HepG2 (cell line): ENCODE measurements at regions not wholly inside any gene's neighbourhood (a gene's known extent, or its start where the extent isn't known, plus 50 kb on each side); places are given as distances from the start of the nearest gene placed in this dataset.

ENCODE experiments used
- CEBPG ChIP-seq: IDR thresholded peaks from 2 replicates; pipeline ENCODE4 v1.6.1; 2016
- ELF1 ChIP-seq: sonication (generic); formaldehyde crosslinking; IDR thresholded peaks from 2 replicates; pipeline ENCODE4 v1.4.0; 2020; ENCODE audit warnings: missing genetic modification reagents
- FOXA1 ChIP-seq, 2 experiments: fragments of 450-650 bp in 1 of 2; sonication (generic) in 1 of 2; formaldehyde crosslinking in 1 of 2; IDR thresholded peaks; 2 replicates each; pipeline versions ENCODE4 v1.4.0 to v1.6.1; 2016 to 2020; ENCODE audit warnings: missing genetic modification reagents in 1 of 2
- GATA4 ChIP-seq: sonication (generic); IDR thresholded peaks from 2 replicates; pipeline ENCODE4 v1.6.1; 2016; ENCODE audit warnings: antibody characterized with exemption, low read depth, borderline replicate concordance
- KLF15 ChIP-seq: sonication (generic); formaldehyde crosslinking; IDR thresholded peaks from 2 replicates; pipeline ENCODE4 v1.8.1; 2023; ENCODE audit warnings: borderline replicate concordance, mild to moderate bottlenecking, inconsistent platforms, missing genetic modification reagents, mixed read lengths
- MAX ChIP-seq: IDR thresholded peaks from 2 replicates; pipeline ENCODE4 v1.6.1; 2012; ENCODE audit warnings: inconsistent platforms
- MEIS2 ChIP-seq: sonication (generic); formaldehyde crosslinking; IDR thresholded peaks from 2 replicates; pipeline ENCODE4 v1.9.0; 2021; ENCODE audit warnings: mild to moderate bottlenecking, missing genetic modification reagents
- MZF1 ChIP-seq: sonication (generic); formaldehyde crosslinking; IDR thresholded peaks from 2 replicates; pipeline ENCODE4 v1.8.1; 2023; ENCODE audit warnings: mild to moderate bottlenecking, missing genetic modification reagents, borderline replicate concordance
- NR2C2 ChIP-seq: sonication (generic); formaldehyde crosslinking; IDR thresholded peaks from 2 replicates; pipeline ENCODE4 v1.4.0; 2020; ENCODE audit warnings: missing genetic modification reagents, mild to moderate bottlenecking, moderate library complexity, borderline replicate concordance
- RARA ChIP-seq: IDR thresholded peaks from 2 replicates; pipeline ENCODE4 v1.6.1; 2016; ENCODE audit warnings: missing genetic modification reagents, missing compliant biosample characterization
- REST ChIP-seq, 2 experiments: IDR thresholded peaks; 2 replicates each; pipeline ENCODE4 v1.6.1; 2011 to 2012; ENCODE audit warnings: low read length in 2 of 2, borderline replicate concordance in 1 of 2, low read depth in 1 of 2, mild to moderate bottlenecking in 1 of 2, moderate library complexity in 1 of 2
- RORA ChIP-seq: sonication (generic); formaldehyde crosslinking; IDR thresholded peaks from 2 replicates; pipeline ENCODE4 v1.5.0; 2020; ENCODE audit warnings: mild to moderate bottlenecking, missing genetic modification reagents, moderate library complexity
- SNAI1 ChIP-seq: sonication (generic); formaldehyde crosslinking; IDR thresholded peaks from 2 replicates; pipeline ENCODE4 v1.5.0; 2020; ENCODE audit warnings: mild to moderate bottlenecking, missing genetic modification reagents, borderline replicate concordance
- SNAPC5 ChIP-seq: sonication (generic); formaldehyde crosslinking; IDR thresholded peaks from 2 replicates; pipeline ENCODE4 v1.8.1; 2023; ENCODE audit warnings: mild to moderate bottlenecking, missing genetic modification reagents, borderline replicate concordance
- SP1 ChIP-seq, 2 experiments: fragments of 450-650 bp in 1 of 2; sonication (generic) in 1 of 2; formaldehyde crosslinking in 1 of 2; IDR thresholded peaks; 2 replicates each; pipeline versions ENCODE4 v1.4.0 to v1.6.1; 2016 to 2020; ENCODE audit warnings: missing genetic modification reagents in 1 of 2
- STAG1 ChIP-seq: sonication (generic); formaldehyde crosslinking; IDR thresholded peaks from 2 replicates; pipeline ENCODE4 v1.4.0; 2020; ENCODE audit warnings: missing genetic modification reagents
- TBP ChIP-seq: sonication (generic); formaldehyde crosslinking; IDR thresholded peaks from 2 replicates; pipeline ENCODE4 v1.5.0; 2020; ENCODE audit warnings: missing genetic modification reagents
- THAP11 ChIP-seq: IDR thresholded peaks from 2 replicates; pipeline ENCODE4 v1.6.1; 2016; ENCODE audit warnings: missing biosample characterization, missing genetic modification reagents
- XBP1 ChIP-seq: sonication (generic); formaldehyde crosslinking; IDR thresholded peaks from 2 replicates; pipeline ENCODE4 v1.5.0; 2020; ENCODE audit warnings: missing genetic modification reagents
- ZBTB1 ChIP-seq: sonication (generic); formaldehyde crosslinking; IDR thresholded peaks from 2 replicates; pipeline ENCODE4 v1.4.0; 2020; ENCODE audit warnings: missing genetic modification reagents, borderline replicate concordance
- ZNF20 ChIP-seq: sonication (generic); formaldehyde crosslinking; IDR thresholded peaks from 2 replicates; pipeline ENCODE4 v1.4.0; 2020; ENCODE audit warnings: mild to moderate bottlenecking, moderate library complexity, missing genetic modification reagents
- ZNF251 ChIP-seq: sonication (generic); formaldehyde crosslinking; IDR thresholded peaks from 2 replicates; pipeline ENCODE4 v1.9.0; 2021; ENCODE audit warnings: mild to moderate bottlenecking, missing genetic modification reagents
- ZNF572 ChIP-seq: sonication (generic); formaldehyde crosslinking; IDR thresholded peaks from 2 replicates; pipeline ENCODE4 v1.5.1; 2020; ENCODE audit warnings: mild to moderate bottlenecking, missing genetic modification reagents
- ZNF577 ChIP-seq: sonication (generic); formaldehyde crosslinking; IDR thresholded peaks from 2 replicates; pipeline ENCODE4 v1.4.0; 2020; ENCODE audit warnings: mild to moderate bottlenecking, low read depth, missing genetic modification reagents, borderline replicate concordance
- ZNF782 ChIP-seq: sonication (generic); formaldehyde crosslinking; IDR thresholded peaks from 2 replicates; pipeline ENCODE4 v1.4.0; 2020; ENCODE audit warnings: missing genetic modification reagents, mild to moderate bottlenecking, borderline replicate concordance
- ZSCAN29 ChIP-seq: sonication (generic); formaldehyde crosslinking; conservative IDR thresholded peaks from 2 replicates; pipeline ENCODE4 v1.4.0; 2020; ENCODE audit warnings: mild to moderate bottlenecking, missing genetic modification reagents
- TF ChIP-seq, protein P1 (sequence below): sonication (generic); formaldehyde crosslinking; conservative IDR thresholded peaks from 2 replicates; pipeline ENCODE4 v1.4.0; 2020; ENCODE audit warnings: missing genetic modification reagents

DNA sequence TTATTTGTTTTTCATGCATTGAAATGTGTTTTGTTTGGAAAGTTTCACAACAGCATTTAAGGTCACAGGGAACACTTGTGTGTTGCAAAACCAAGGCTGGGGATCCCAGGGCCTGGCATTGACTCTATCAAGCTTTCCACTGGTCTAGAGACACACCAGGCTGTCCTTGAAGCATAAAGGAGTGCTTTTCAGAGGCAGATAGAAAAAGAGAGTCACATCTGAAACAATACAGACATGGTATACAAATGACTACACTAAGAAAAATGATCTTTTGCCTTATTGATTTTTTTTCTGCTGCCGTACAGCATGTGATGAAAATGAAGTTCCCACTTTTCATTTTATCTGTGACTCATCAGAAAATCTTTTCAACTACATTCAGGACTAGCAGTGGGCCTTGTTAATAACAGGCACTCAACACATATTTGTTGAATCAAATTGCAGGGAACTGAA lies 61.9 kb upstream of the ZCCHC2 start (continued):
- TF ChIP-seq CEBPG (CRISPR knock-in tag) (peak; percentile 94), ELF1 (CRISPR knock-in tag) (no peak), ZNF20 (CRISPR knock-in tag) (no peak), SNAPC5 (CRISPR knock-in tag) (no peak), RORA (CRISPR knock-in tag) (no peak), ZBTB1 (no peak), MEIS2 (CRISPR knock-in tag) (peak; percentile 60; the same call in 1 of the 2 replicates), TBP (CRISPR knock-in tag) (no peak), REST (IDR thresholded peaks at IDR 0.05; ENCODE audit: borderline replicate concordance in 1 of 2, low read depth in 1 of 2, low read length in 2 of 2) (peak in 1 of 2 experiments; percentile 58; a peak in 1 of 4 replicates), MZF1 (no peak), ZNF782 (CRISPR knock-in tag) (no peak), ZSCAN29 (no peak; the same call in 1 of the 2 replicates), FOXA1 (IDR thresholded peaks at IDR 0.05) (no peak), FOXA1 (CRISPR knock-in tag; IDR thresholded peaks at IDR 0.05) (peak; percentile 75), SNAI1 (no peak), RARA (CRISPR knock-in tag) (peak; percentile 91), XBP1 (CRISPR knock-in tag) (no peak), GATA4 (peak; percentile 62; the same call in 1 of the 2 replicates), ZNF251 (CRISPR knock-in tag) (no peak), KLF15 (CRISPR knock-in tag) (no peak), STAG1 (CRISPR knock-in tag) (peak; percentile 20), NR2C2 (CRISPR knock-in tag) (peak; percentile 74; the same call in 1 of the 2 replicates), MAX (peak; percentile 45; the same call in 1 of the 2 replicates), ZNF577 (CRISPR knock-in tag) (no peak), SP1 (IDR thresholded peaks at IDR 0.05) (no peak), SP1 (CRISPR knock-in tag; IDR thresholded peaks at IDR 0.05) (no peak), ZNF572 (CRISPR knock-in tag) (no peak), THAP11 (peak; percentile 79)
- TF ChIP-seq, protein P1, sequence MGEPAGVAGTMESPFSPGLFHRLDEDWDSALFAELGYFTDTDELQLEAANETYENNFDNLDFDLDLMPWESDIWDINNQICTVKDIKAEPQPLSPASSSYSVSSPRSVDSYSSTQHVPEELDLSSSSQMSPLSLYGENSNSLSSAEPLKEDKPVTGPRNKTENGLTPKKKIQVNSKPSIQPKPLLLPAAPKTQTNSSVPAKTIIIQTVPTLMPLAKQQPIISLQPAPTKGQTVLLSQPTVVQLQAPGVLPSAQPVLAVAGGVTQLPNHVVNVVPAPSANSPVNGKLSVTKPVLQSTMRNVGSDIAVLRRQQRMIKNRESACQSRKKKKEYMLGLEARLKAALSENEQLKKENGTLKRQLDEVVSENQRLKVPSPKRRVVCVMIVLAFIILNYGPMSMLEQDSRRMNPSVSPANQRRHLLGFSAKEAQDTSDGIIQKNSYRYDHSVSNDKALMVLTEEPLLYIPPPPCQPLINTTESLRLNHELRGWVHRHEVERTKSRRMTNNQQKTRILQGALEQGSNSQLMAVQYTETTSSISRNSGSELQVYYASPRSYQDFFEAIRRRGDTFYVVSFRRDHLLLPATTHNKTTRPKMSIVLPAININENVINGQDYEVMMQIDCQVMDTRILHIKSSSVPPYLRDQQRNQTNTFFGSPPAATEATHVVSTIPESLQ (CRISPR knock-in tag), result no peak
